ENCODE measurements at regions not wholly inside any gene's neighbourhood (a gene's known extent, or its start where the extent isn't known, plus 50 kb on each side); places are given as distances from the start of the nearest gene placed in this dataset.

GRCh38 chr12:18807714-18808113 is 69.8 kb downstream of the CAPZA3 start:
- TF ChIP-seq EGR1 (IDR thresholded peaks at IDR 0.05): no peak
- TF ChIP-seq, protein P1, sequence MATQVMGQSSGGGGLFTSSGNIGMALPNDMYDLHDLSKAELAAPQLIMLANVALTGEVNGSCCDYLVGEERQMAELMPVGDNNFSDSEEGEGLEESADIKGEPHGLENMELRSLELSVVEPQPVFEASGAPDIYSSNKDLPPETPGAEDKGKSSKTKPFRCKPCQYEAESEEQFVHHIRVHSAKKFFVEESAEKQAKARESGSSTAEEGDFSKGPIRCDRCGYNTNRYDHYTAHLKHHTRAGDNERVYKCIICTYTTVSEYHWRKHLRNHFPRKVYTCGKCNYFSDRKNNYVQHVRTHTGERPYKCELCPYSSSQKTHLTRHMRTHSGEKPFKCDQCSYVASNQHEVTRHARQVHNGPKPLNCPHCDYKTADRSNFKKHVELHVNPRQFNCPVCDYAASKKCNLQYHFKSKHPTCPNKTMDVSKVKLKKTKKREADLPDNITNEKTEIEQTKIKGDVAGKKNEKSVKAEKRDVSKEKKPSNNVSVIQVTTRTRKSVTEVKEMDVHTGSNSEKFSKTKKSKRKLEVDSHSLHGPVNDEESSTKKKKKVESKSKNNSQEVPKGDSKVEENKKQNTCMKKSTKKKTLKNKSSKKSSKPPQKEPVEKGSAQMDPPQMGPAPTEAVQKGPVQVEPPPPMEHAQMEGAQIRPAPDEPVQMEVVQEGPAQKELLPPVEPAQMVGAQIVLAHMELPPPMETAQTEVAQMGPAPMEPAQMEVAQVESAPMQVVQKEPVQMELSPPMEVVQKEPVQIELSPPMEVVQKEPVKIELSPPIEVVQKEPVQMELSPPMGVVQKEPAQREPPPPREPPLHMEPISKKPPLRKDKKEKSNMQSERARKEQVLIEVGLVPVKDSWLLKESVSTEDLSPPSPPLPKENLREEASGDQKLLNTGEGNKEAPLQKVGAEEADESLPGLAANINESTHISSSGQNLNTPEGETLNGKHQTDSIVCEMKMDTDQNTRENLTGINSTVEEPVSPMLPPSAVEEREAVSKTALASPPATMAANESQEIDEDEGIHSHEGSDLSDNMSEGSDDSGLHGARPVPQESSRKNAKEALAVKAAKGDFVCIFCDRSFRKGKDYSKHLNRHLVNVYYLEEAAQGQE (IDR thresholded peaks at IDR 0.05; ENCODE audit: low read depth): no peak
- no peak for TF ChIP-seq TAF1 (IDR thresholded peaks at IDR 0.05; ENCODE audit: low read depth)
- TF ChIP-seq CEBPB (IDR thresholded peaks at IDR 0.05): no peak
- TF ChIP-seq, protein P2, sequence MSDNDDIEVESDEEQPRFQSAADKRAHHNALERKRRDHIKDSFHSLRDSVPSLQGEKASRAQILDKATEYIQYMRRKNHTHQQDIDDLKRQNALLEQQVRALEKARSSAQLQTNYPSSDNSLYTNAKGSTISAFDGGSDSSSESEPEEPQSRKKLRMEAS (IDR thresholded peaks at IDR 0.05): no peak
- TF ChIP-seq USF1 (IDR thresholded peaks at IDR 0.05): no peak
- no peak for TF ChIP-seq TEAD4 (IDR thresholded peaks at IDR 0.05)
- no peak for TF ChIP-seq YY1 (IDR thresholded peaks at IDR 0.05; ENCODE audit: low read depth)
- no peak for TF ChIP-seq FOXM1 (IDR thresholded peaks at IDR 0.05; ENCODE audit: borderline replicate concordance, low read depth)
- no peak for TF ChIP-seq RAD21 (IDR thresholded peaks at IDR 0.05; ENCODE audit: low read depth)
- no peak for TF ChIP-seq EP300 (IDR thresholded peaks at IDR 0.05; ENCODE audit: borderline replicate concordance)
- TF ChIP-seq ZBTB7A (IDR thresholded peaks at IDR 0.05; ENCODE audit: low read depth): no peak
- no peak for TF ChIP-seq NFIC (IDR thresholded peaks at IDR 0.05)
- TF ChIP-seq TCF12 (IDR thresholded peaks at IDR 0.05; ENCODE audit: low read depth): no peak
- TF ChIP-seq CREB1 (IDR thresholded peaks at IDR 0.05; ENCODE audit: low read depth): no peak

GRCh38 chr12:18808221-18808620 is 70.3 kb downstream of the CAPZA3 start:
- TF ChIP-seq TAF1 (IDR thresholded peaks at IDR 0.05; ENCODE audit: low read depth) (no peak), FOXM1 (IDR thresholded peaks at IDR 0.05; ENCODE audit: borderline replicate concordance, low read depth) (no peak), EGR1 (IDR thresholded peaks at IDR 0.05) (no peak), NFIC (IDR thresholded peaks at IDR 0.05) (no peak), EP300 (IDR thresholded peaks at IDR 0.05; ENCODE audit: borderline replicate concordance) (no peak), ZBTB7A (IDR thresholded peaks at IDR 0.05; ENCODE audit: low read depth) (no peak), USF1 (IDR thresholded peaks at IDR 0.05) (no peak), RAD21 (IDR thresholded peaks at IDR 0.05; ENCODE audit: low read depth) (no peak), TEAD4 (IDR thresholded peaks at IDR 0.05) (no peak), TCF12 (IDR thresholded peaks at IDR 0.05; ENCODE audit: low read depth) (no peak), CREB1 (IDR thresholded peaks at IDR 0.05; ENCODE audit: low read depth) (no peak), CEBPB (IDR thresholded peaks at IDR 0.05) (no peak), YY1 (IDR thresholded peaks at IDR 0.05; ENCODE audit: low read depth) (no peak)
- TF ChIP-seq, protein P1 (IDR thresholded peaks at IDR 0.05; ENCODE audit: low read depth): no peak
- TF ChIP-seq, protein P2 (IDR thresholded peaks at IDR 0.05): no peak

DNA sequence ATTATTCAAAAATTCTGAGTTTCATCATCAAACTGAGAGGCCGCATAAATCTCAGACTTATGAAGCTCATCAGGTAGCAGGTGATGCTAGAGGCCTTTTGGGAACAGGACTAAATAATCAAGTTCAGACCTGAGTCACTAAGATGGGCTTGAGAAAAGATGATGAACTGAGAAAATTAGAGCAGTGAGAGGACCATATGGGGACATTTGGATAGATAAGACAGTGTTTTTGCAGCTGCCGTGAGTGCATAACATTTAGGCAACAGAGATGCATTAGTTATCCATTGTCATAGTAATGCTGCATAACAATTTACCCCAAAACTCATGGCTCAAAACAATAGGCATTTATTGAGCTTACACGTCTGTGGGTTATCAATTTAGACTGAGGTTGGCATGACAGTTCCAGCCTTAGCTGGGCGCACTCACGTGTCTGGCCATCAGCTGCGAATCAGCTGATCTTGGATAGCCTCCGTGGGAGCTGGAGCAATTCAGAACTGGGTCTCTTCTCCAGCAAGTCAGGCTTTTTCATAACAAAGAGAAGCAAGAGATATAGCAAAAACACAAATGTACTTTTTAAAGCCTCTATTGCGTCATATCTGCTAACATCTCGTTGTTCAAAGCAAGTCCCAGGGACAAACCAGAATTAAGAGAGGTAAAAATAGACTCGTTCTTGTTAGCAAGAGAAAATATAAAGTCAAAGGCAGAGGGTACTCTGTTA is 72.8 kb downstream of the CAPZA3 start:
- TF ChIP-seq TEAD4 (IDR thresholded peaks at IDR 0.05) (no peak), NFIC (IDR thresholded peaks at IDR 0.05) (no peak), YY1 (IDR thresholded peaks at IDR 0.05; ENCODE audit: low read depth) (no peak), TCF12 (IDR thresholded peaks at IDR 0.05; ENCODE audit: low read depth) (no peak), FOXM1 (IDR thresholded peaks at IDR 0.05; ENCODE audit: borderline replicate concordance, low read depth) (no peak), TAF1 (IDR thresholded peaks at IDR 0.05; ENCODE audit: low read depth) (no peak), RAD21 (IDR thresholded peaks at IDR 0.05; ENCODE audit: low read depth) (no peak), CREB1 (IDR thresholded peaks at IDR 0.05; ENCODE audit: low read depth) (no peak), CEBPB (IDR thresholded peaks at IDR 0.05) (no peak), EGR1 (IDR thresholded peaks at IDR 0.05) (no peak), USF1 (IDR thresholded peaks at IDR 0.05) (no peak), ZBTB7A (IDR thresholded peaks at IDR 0.05; ENCODE audit: low read depth) (no peak), EP300 (IDR thresholded peaks at IDR 0.05; ENCODE audit: borderline replicate concordance) (no peak)
- TF ChIP-seq, protein P1 (IDR thresholded peaks at IDR 0.05; ENCODE audit: low read depth): no peak
- TF ChIP-seq, protein P2 (IDR thresholded peaks at IDR 0.05): no peak
